ENCODE measurements at regions not wholly inside any gene's neighbourhood (a gene's known extent, or its start where the extent isn't known, plus 50 kb on each side); places are given as distances from the start of the nearest gene placed in this dataset.
"Not testable (repeated sequence)": the region's sequence is repeated elsewhere in the genome, so short reads cannot be mapped to it uniquely, and the experiment has no call there.

- not testable (repeated sequence) for H3K27ac Mint-ChIP-seq; H3K4me3 Mint-ChIP-seq; H3K9me3 Mint-ChIP-seq; ATAC-seq (ENCODE audit: low read depth); H3K27me3 Mint-ChIP-seq; H3K4me1 Mint-ChIP-seq; DNase-seq (ENCODE audit: low spot score in 2 of 2); H3K36me3 Mint-ChIP-seq
These were observed 155.4 kb upstream of the FBXO11 start for GRCh38 chr2:48061656-48062055.

- no peak overlapping the region for H3K27ac Mint-ChIP-seq
- no peak for ATAC-seq (ENCODE audit: low read depth)
- H3K4me3 Mint-ChIP-seq = no peak overlapping the region
- peaks cover 2% of the 10 kb centered on the region for H3K4me1 Mint-ChIP-seq
- no peaks in the 10 kb centered on the region for H3K9me3 Mint-ChIP-seq
- peaks cover 2% of the 10 kb centered on the region for H3K36me3 Mint-ChIP-seq
- DNase-seq (ENCODE audit: low spot score in 2 of 2) = no peak
- H3K27me3 Mint-ChIP-seq = peaks cover 6% of the 10 kb centered on the region
These were observed 158.8 kb upstream of the FBXO11 start for GRCh38 chr2:48065096-48065495.

- peaks cover 8% of the 10 kb centered on the region for H3K27me3 Mint-ChIP-seq
- H3K4me3 Mint-ChIP-seq = no peak overlapping the region
- no peak overlapping the region for H3K27ac Mint-ChIP-seq
- no peak for ATAC-seq (ENCODE audit: low read depth)
- H3K9me3 Mint-ChIP-seq = no peaks in the 10 kb centered on the region
- H3K36me3 Mint-ChIP-seq = peaks cover 2% of the 10 kb centered on the region
- DNase-seq (ENCODE audit: low spot score in 2 of 2) = no peak
- peaks cover 2% of the 10 kb centered on the region for H3K4me1 Mint-ChIP-seq
These were observed 159.7 kb upstream of the FBXO11 start for GRCh38 chr2:48066000-48066399.

GRCh38 chr2:48069769-48070168, 163.5 kb upstream of the FBXO11 start:
- Mint-ChIP-seq H3K4me3 (no peak overlapping the region), H3K36me3 (peaks cover 2% of the 10 kb centered on the region), H3K27ac (no peak overlapping the region), H3K9me3 (no peaks in the 10 kb centered on the region), H3K27me3 (peaks cover 11% of the 10 kb centered on the region), H3K4me1 (peaks cover 2% of the 10 kb centered on the region)
- ATAC-seq (ENCODE audit: low read depth) (no peak), DNase-seq (ENCODE audit: low spot score in 2 of 2) (no peak)

GRCh38 chr2:48070415-48070814, 164.1 kb upstream of the FBXO11 start:
- ATAC-seq (ENCODE audit: low read depth) (no peak), DNase-seq (ENCODE audit: low spot score in 2 of 2) (no peak)
- H3K4me1 Mint-ChIP-seq = peaks cover 2% of the 10 kb centered on the region
- peaks cover 11% of the 10 kb centered on the region for H3K27me3 Mint-ChIP-seq
- H3K27ac Mint-ChIP-seq = no peak overlapping the region
- H3K4me3 Mint-ChIP-seq = no peak overlapping the region
- no peaks in the 10 kb centered on the region for H3K9me3 Mint-ChIP-seq
- peaks cover 2% of the 10 kb centered on the region for H3K36me3 Mint-ChIP-seq

- Mint-ChIP-seq H3K27me3 (peaks cover 11% of the 10 kb centered on the region), H3K36me3 (peaks cover 2% of the 10 kb centered on the region), H3K4me1 (no peaks in the 10 kb centered on the region), H3K4me3 (no peak overlapping the region), H3K27ac (no peak overlapping the region), H3K9me3 (no peaks in the 10 kb centered on the region)
- no peak for ATAC-seq (ENCODE audit: low read depth)
- no peak for DNase-seq (ENCODE audit: low spot score in 2 of 2)
These were observed 166.3 kb upstream of the FBXO11 start for GRCh38 chr2:48072583-48072982.

- Mint-ChIP-seq H3K27ac (no peak overlapping the region), H3K36me3 (peaks cover 3% of the 10 kb centered on the region), H3K4me1 (no peaks in the 10 kb centered on the region), H3K4me3 (no peak overlapping the region), H3K9me3 (no peaks in the 10 kb centered on the region), H3K27me3 (peaks cover 10% of the 10 kb centered on the region)
- ATAC-seq (ENCODE audit: low read depth) = no peak
- no peak for DNase-seq (ENCODE audit: low spot score in 2 of 2)
These were observed 169.3 kb upstream of the FBXO11 start for GRCh38 chr2:48075631-48076030.

- H3K27ac Mint-ChIP-seq = no peak overlapping the region
- peaks cover 5% of the 10 kb centered on the region for H3K36me3 Mint-ChIP-seq
- H3K9me3 Mint-ChIP-seq = no peaks in the 10 kb centered on the region
- ATAC-seq (ENCODE audit: low read depth) = peak; percentile 59
- no peaks in the 10 kb centered on the region for H3K4me1 Mint-ChIP-seq
- no peak overlapping the region for H3K4me3 Mint-ChIP-seq
- no peak for DNase-seq (ENCODE audit: low spot score in 2 of 2)
- H3K27me3 Mint-ChIP-seq = peaks cover 7% of the 10 kb centered on the region
These were observed 174.4 kb upstream of the FBXO11 start for GRCh38 chr2:48080534-48081316.

- peaks cover 5% of the 10 kb centered on the region for H3K36me3 Mint-ChIP-seq
- H3K9me3 Mint-ChIP-seq = no peaks in the 10 kb centered on the region
- no peak overlapping the region for H3K27ac Mint-ChIP-seq
- H3K4me1 Mint-ChIP-seq = no peaks in the 10 kb centered on the region
- H3K27me3 Mint-ChIP-seq = peaks cover 7% of the 10 kb centered on the region
- DNase-seq (ENCODE audit: low spot score in 2 of 2) = no peak
- ATAC-seq (ENCODE audit: low read depth) = no peak
- no peak overlapping the region for H3K4me3 Mint-ChIP-seq
These were observed 175.0 kb upstream of the FBXO11 start for GRCh38 chr2:48081317-48081628.

- ATAC-seq (ENCODE audit: low read depth) (no peak), DNase-seq (ENCODE audit: low spot score in 2 of 2) (no peak)
- H3K27ac Mint-ChIP-seq = no peak overlapping the region
- peaks cover 7% of the 10 kb centered on the region for H3K27me3 Mint-ChIP-seq
- no peak overlapping the region for H3K4me3 Mint-ChIP-seq
- peaks cover 3% of the 10 kb centered on the region for H3K36me3 Mint-ChIP-seq
- peaks cover 3% of the 10 kb centered on the region for H3K4me1 Mint-ChIP-seq
- no peaks in the 10 kb centered on the region for H3K9me3 Mint-ChIP-seq
These were observed 179.6 kb upstream of the FBXO11 start for GRCh38 chr2:48085888-48086287.

- Mint-ChIP-seq H3K4me3 (no peak overlapping the region), H3K36me3 (peaks cover 3% of the 10 kb centered on the region), H3K27ac (no peak overlapping the region), H3K27me3 (peaks cover 3% of the 10 kb centered on the region), H3K9me3 (no peaks in the 10 kb centered on the region), H3K4me1 (peaks cover 3% of the 10 kb centered on the region)
- DNase-seq (ENCODE audit: low spot score in 2 of 2) = no peak
- ATAC-seq (ENCODE audit: low read depth) = no peak
These were observed 182.7 kb upstream of the FBXO11 start for GRCh38 chr2:48088994-48089393.

GRCh38 chr2:48089644-48090043, 183.3 kb upstream of the FBXO11 start:
- Mint-ChIP-seq H3K36me3 (peaks cover 3% of the 10 kb centered on the region), H3K4me1 (peaks cover 3% of the 10 kb centered on the region), H3K27ac (no peak overlapping the region), H3K9me3 (no peaks in the 10 kb centered on the region), H3K27me3 (peaks cover 3% of the 10 kb centered on the region), H3K4me3 (no peak overlapping the region)
- DNase-seq (ENCODE audit: low spot score in 2 of 2) = no peak
- no peak for ATAC-seq (ENCODE audit: low read depth)

GRCh38 chr2:48092846-48093803, 186.8 kb upstream of the FBXO11 start:
- H3K36me3 Mint-ChIP-seq = peaks cover 2% of the 10 kb centered on the region
- ATAC-seq (ENCODE audit: low read depth) (no peak), DNase-seq (ENCODE audit: low spot score in 2 of 2) (no peak)
- peaks cover 11% of the 10 kb centered on the region for H3K27me3 Mint-ChIP-seq
- peaks cover 1% of the 10 kb centered on the region for H3K9me3 Mint-ChIP-seq
- H3K4me3 Mint-ChIP-seq = no peak overlapping the region
- H3K4me1 Mint-ChIP-seq = peaks cover 3% of the 10 kb centered on the region
- H3K27ac Mint-ChIP-seq = no peak overlapping the region

- not testable (repeated sequence) for H3K27me3 Mint-ChIP-seq; H3K4me1 Mint-ChIP-seq; H3K36me3 Mint-ChIP-seq; DNase-seq (ENCODE audit: low spot score in 2 of 2); H3K27ac Mint-ChIP-seq; ATAC-seq (ENCODE audit: low read depth); H3K9me3 Mint-ChIP-seq; H3K4me3 Mint-ChIP-seq
These were observed 190.5 kb upstream of the FBXO11 start for GRCh38 chr2:48096765-48097164.

Measured in memory B cell (primary cell).